ENCODE measurements at regions not wholly inside any gene's neighbourhood (a gene's known extent, or its start where the extent isn't known, plus 50 kb on each side); places are given as distances from the start of the nearest gene placed in this dataset.

DNA sequence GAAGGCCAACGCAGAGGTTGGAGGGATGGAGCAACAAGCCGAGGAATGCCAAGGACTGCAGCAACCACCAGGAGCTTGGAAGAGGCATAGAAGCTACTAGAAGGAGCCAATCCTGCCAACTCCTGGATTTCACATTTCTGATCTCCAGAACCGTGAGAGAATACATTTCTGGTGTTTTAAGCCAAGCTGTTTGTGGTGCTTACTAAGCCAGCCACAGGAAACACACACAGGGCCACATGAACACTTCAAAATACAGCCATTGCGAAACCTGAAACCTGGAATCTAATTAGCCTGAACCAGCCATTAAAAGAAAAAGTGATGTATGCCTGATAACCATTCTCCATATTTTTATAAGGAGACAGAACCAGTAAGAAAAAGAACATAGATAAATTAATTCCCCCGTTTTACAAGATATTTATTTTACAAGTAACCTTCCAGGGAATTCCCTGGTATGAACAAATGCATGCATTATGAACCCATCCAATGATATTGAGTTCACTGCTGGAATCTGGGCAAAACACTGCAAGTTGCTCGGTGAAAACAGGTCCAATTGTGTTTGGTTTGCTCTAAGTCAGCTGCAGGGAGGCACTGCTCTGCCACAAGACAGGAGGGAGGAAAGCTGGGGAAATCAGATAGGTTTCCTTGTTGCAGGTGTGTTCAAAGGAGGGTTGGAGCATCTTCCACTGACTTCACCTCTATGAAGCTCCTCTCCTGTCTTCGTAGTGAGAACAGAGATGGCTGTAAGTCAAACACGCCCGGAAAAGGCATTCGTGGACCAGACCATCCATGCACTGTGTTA is 70.2 kb downstream of the ETS2 start:
- Histone ChIP-seq H3K4me1 (peaks cover 0 to 4% (median 0%) of the 10 kb centered on the region in 9 donors), H3K27me3 (no peaks in the 10 kb centered on the region), H3K27ac (no peak overlapping the region), H3K9me3 (peaks cover 0 to 18% (median 8%) of the 10 kb centered on the region in 11 donors), H3K36me3 (no peaks in the 10 kb centered on the region), H3K4me3 (no peak overlapping the region)
- intact Hi-C loops (cut with DNase I), result no loop called here
- TF ChIP-seq, protein P1, sequence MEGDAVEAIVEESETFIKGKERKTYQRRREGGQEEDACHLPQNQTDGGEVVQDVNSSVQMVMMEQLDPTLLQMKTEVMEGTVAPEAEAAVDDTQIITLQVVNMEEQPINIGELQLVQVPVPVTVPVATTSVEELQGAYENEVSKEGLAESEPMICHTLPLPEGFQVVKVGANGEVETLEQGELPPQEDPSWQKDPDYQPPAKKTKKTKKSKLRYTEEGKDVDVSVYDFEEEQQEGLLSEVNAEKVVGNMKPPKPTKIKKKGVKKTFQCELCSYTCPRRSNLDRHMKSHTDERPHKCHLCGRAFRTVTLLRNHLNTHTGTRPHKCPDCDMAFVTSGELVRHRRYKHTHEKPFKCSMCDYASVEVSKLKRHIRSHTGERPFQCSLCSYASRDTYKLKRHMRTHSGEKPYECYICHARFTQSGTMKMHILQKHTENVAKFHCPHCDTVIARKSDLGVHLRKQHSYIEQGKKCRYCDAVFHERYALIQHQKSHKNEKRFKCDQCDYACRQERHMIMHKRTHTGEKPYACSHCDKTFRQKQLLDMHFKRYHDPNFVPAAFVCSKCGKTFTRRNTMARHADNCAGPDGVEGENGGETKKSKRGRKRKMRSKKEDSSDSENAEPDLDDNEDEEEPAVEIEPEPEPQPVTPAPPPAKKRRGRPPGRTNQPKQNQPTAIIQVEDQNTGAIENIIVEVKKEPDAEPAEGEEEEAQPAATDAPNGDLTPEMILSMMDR (IDR thresholded peaks at IDR 0.05), result no peak
- ATAC-seq (no peak), DNase-seq (no peak)
- 90 to 91% methylated on average over 10 of the region's 10 CpGs for WGBS, 2 donors
